AG10803 (cell line): ENCODE measurements at regions not wholly inside any gene's neighbourhood (a gene's known extent, or its start where the extent isn't known, plus 50 kb on each side); places are given as distances from the start of the nearest gene placed in this dataset.
"Not testable (repeated sequence)": the region's sequence is repeated elsewhere in the genome, so short reads cannot be mapped to it uniquely, and the experiment has no call there.

ENCODE experiments used
- DNase-seq: peaks from one replicate; pipeline ENCODE4 v3.0.0; 2010; ENCODE audit warnings: low read depth
- H3K4me3 ChIP-seq: 2 replicates; pipeline ENCODE4 v1.5.1; 2011; ENCODE audit warnings: mild to moderate bottlenecking, low read length, control low read depth
- CTCF ChIP-seq: conservative IDR thresholded peaks from 2 replicates; pipeline ENCODE4 v1.5.1; 2011; ENCODE audit warnings: mild to moderate bottlenecking, low read length, control low read depth, inconsistent platforms

DNA sequence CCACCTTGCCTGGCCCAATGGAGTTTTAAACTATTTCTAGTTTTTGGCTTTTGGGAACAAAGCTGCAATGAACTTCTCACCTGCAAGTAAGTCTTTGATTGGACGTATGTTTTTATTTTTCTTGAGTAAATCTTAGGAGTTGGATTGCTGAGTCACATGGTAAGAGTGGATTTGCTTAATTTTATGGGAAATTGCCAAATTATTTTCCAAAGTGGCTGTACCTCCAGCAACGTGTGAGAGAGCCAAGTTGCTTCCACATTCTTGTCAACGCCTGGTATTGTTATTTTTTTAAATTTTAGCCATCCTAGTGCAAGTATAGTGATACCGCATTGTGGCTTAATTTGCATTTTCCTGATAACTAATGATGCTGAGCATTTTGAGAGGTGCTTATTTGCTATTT lies 136.6 kb downstream of the LMNTD1 start:
- no peak for TF ChIP-seq CTCF
- DNase-seq = no peak
- no peak overlapping the region for H3K4me3 ChIP-seq

- no peak for TF ChIP-seq CTCF
- H3K4me3 ChIP-seq = no peak overlapping the region
- no peak for DNase-seq
These were observed 138.1 kb downstream of the LMNTD1 start for GRCh38 chr12:25415004-25415403.

DNA sequence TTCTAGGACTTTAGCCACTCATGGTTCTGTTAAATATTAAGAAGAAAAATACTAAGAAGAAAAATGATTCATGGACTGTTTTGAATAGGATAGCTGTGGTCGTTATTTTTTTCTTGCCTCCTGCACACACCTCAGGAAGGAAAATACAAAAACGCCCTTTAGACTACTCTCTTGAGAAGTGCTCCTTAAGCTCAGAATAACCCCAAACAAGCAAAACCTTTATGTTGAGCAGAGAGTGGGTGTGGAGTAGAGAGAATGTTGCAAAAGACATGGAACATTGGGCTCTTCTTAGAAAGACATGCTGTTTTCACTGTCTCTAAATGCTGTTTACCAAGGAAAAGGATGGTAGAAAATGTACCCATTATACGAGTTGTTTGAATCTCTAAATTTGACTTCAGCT lies 140.3 kb downstream of the LMNTD1 start:
- DNase-seq = no peak
- no peak for TF ChIP-seq CTCF
- H3K4me3 ChIP-seq = no peak overlapping the region

GRCh38 chr12:25404955-25405354 lies 148.1 kb downstream of the LMNTD1 start:
- TF ChIP-seq CTCF = no peak
- no peak for DNase-seq

DNA sequence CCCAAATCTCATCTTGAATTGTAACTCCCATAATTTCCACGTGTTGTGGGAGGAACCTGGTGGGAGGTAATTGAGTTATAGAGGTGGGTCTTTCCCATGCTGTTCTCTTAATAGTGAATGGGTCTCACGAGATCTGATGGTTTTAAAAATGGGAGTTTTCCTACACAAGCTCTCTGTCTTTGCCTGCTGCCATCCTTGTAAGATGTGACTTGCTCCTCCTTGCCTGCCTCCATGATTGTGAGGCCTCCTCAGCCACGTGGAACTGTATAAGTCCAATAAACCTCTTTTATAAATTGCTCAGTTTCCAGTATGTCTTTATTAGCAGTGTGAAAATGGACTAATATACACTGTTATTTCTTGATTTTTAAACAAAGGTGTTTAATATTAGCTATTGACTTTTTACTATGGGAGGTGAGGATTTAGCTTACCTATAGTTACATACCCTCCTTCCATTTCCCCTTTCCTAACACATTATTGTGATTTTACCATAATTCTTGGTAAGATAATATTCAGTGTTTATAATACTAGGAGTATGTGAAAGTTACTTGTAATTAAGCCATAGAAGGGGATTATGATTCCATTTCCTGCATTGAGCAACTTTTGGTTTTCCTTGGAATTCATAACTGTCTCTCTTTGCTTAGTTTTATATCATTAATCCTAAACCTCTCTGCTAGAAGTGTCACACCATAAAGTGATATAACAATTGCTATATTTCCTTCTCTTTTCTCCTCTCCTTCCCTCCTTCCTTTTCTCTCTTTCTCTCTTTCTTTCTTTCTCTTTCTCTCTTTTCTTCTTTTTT lies 151.0 kb upstream of the KRAS start:
- TF ChIP-seq CTCF = no peak
- peak; percentile 26 for DNase-seq
- H3K4me3 ChIP-seq = no peak overlapping the region

More at GRCh38 chr12:25404955-25405354, 148.1 kb downstream of the LMNTD1 start:
- H3K4me3 ChIP-seq = no peak overlapping the region

DNA sequence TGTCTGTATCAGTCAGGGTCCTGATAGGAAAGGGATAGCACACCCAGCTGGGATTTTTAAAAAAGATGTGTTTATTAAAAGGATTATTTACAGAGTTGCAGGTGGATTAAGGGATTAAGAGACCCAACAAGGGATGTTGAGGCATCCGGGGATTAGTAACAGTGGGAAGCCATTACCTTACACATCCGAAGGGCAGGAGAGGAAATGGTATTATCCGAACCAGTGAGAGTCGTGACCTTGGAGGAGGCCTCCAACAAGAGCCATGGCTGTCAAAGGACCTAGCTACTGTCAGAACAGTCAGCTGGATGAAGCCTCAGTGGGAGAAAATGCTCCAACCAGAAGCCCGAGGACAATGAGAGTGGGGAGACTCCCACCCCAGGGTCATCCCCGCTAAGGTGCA lies 146.3 kb upstream of the KRAS start:
- DNase-seq = no peak
- TF ChIP-seq CTCF = no peak
- H3K4me3 ChIP-seq = no peak overlapping the region

- no peak for DNase-seq
- H3K4me3 ChIP-seq = no peak overlapping the region
- no peak for TF ChIP-seq CTCF
These were observed 144.5 kb upstream of the KRAS start for GRCh38 chr12:25395227-25395626.

DNA sequence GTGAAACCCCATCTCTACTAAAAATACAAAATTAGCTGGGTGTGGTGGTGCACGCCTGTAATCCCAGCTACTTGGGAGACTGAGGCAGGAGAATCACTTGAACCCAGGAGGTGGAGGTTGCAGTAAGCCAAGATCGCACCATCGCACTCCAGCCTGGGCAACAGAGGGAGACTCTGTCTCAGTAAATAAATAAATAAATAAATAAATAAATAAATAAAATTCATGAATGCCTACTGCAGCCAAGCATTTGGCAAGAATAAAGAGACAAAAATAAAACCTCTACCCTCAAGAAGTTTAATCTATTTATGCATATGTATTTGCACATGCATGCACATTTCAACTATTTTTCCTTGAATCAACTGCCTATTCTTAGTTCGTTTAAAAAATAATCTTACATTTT lies 144.0 kb upstream of the KRAS start:
- DNase-seq, H3K4me3 ChIP-seq: not testable (repeated sequence)
